HepG2 (cell line): ENCODE measurements at regions not wholly inside any gene's neighbourhood (a gene's known extent, or its start where the extent isn't known, plus 50 kb on each side); places are given as distances from the start of the nearest gene placed in this dataset.
A peak's percentile ranks its signal among the peaks of the same experiment; 100 is the strongest.

Experiments used
- ATAC-seq: fragments of 200-7000 bp; cut with Tn5 transposase; 3 replicates; pipeline ENCODE4 v1.9.1; 2020; ENCODE audit warnings: mild to moderate bottlenecking, moderate library complexity
- BruUV-seq: library from RNA; stranded (reverse); fragments of 400-500 nt; replicated peaks from 2 replicates; lab custom pipeline; 2021; lab: Mats Ljungman, UMichigan
- CTCF ChIA-PET: fragments of 300-600 bp; formaldehyde crosslinking; extraction: SDS; loops from one replicate; lab custom pipeline; 2021; ENCODE audit warnings: low total read pairs, inconsistent platforms, low intra/inter-chr PET ratio; lab: Yijun Ruan, JAX
- POLR2A ChIA-PET: fragments of 350-600 bp; sonication (Branson Sonifier 250); formaldehyde crosslinking; loops from one replicate; lab custom pipeline; 2020; ENCODE audit warnings: antibody characterized with exemption, inconsistent platforms; lab: Yijun Ruan, JAX
- DNase-seq: peaks from one replicate; pipeline ENCODE4 v3.0.0-alpha.2; 2015; ENCODE audit warnings: low spot score
- FAIRE-seq: peaks from 3 replicates; lab custom pipeline; 2011; peaks lifted over from hg19 to GRCh38; lab: Jason Lieb, UNC
- H2AFZ ChIP-seq: one replicate; pipeline ENCODE4 v1.6.1; 2011; ENCODE audit warnings: low read length, inconsistent platforms
- H3K27ac ChIP-seq: fragments of 300-600 bp; 3 replicates; pipeline ENCODE4 v1.8.0; 2011; ENCODE audit warnings: mixed run types, mild to moderate bottlenecking, mixed read lengths, low read length, inconsistent platforms; ENCODE audit not compliant: insufficient read depth; ENCODE audit errors: extremely low read length
- H3K27me3 ChIP-seq, 2 experiments: fragments of 200-600 bp in 1 of 2; 2 replicates in 1 of 2; 3 replicates in 1 of 2; pipeline versions ENCODE4 v1.6.0 to v1.8.0; 2011; ENCODE audit warnings: low read length in 2 of 2, mild to moderate bottlenecking in 2 of 2, moderate library complexity in 2 of 2, inconsistent platforms in 1 of 2; ENCODE audit not compliant: insufficient read depth in 2 of 2, control insufficient read depth in 1 of 2
- H3K36me3 ChIP-seq, 2 experiments: fragments of 200-600 bp in 1 of 2; replicated peaks in 1 of 2; 2 replicates in 1 of 2; 3 replicates in 1 of 2; pipeline versions ENCODE4 v1.5.1 to v1.8.0; 2011; ENCODE audit warnings: low read length in 2 of 2, inconsistent platforms in 1 of 2; ENCODE audit not compliant: insufficient read depth in 2 of 2, control insufficient read depth in 1 of 2
- H3K4me1 ChIP-seq: 2 replicates; pipeline ENCODE4 v1.5.1; 2012; ENCODE audit warnings: low read length, inconsistent platforms; ENCODE audit not compliant: insufficient read depth
- H3K4me2 ChIP-seq: 2 replicates; pipeline ENCODE4 v1.6.0; 2011; ENCODE audit warnings: low read depth, low read length, inconsistent platforms
- H3K4me3 ChIP-seq, 3 experiments: fragments of 200-600 bp in 1 of 3; sonication (generic), shearing (Covaris generic) in 1 of 3; replicated peaks in 1 of 3; 2 replicates each; pipeline ENCODE4 v1.5.1; 2011 to 2016; ENCODE audit warnings: low read length in 3 of 3, inconsistent platforms in 2 of 3, low read depth in 2 of 3, mild to moderate bottlenecking in 2 of 3, control low read depth in 1 of 3, mixed read lengths in 1 of 3; ENCODE audit not compliant: insufficient read depth in 1 of 3
- H3K79me2 ChIP-seq: one replicate; pipeline ENCODE4 v1.6.1; 2011; ENCODE audit warnings: low read length, inconsistent platforms; ENCODE audit not compliant: insufficient read depth
- H3K9ac ChIP-seq: 2 replicates; pipeline ENCODE4 v1.6.0; 2011; ENCODE audit warnings: mild to moderate bottlenecking, low read depth, low read length, inconsistent platforms; ENCODE audit not compliant: insufficient read depth
- H3K9me3 ChIP-seq: 2 replicates; pipeline ENCODE4 v1.5.1; 2012; ENCODE audit warnings: mild to moderate bottlenecking, low read length
- H4K20me1 ChIP-seq: 2 replicates; pipeline ENCODE4 v1.6.0; 2011; ENCODE audit warnings: inconsistent platforms, mild to moderate bottlenecking, low read length, moderate library complexity; ENCODE audit not compliant: insufficient read depth
- HNF4A ChIP-seq: sonication (generic); formaldehyde crosslinking; IDR thresholded peaks from 2 replicates; pipeline ENCODE4 v1.4.0; 2020; ENCODE audit warnings: missing genetic modification reagents
- NR2F1 ChIP-seq, 2 experiments: fragments of 450-650 bp in 1 of 2; formaldehyde crosslinking in 1 of 2; IDR thresholded peaks; 2 replicates each; pipeline versions ENCODE4 v1.5.0 to v1.6.1; 2016 to 2020; ENCODE audit warnings: mild to moderate bottlenecking in 1 of 2, missing compliant biosample characterization in 1 of 2, missing genetic modification reagents in 1 of 2, moderate library complexity in 1 of 2
- RARA ChIP-seq: IDR thresholded peaks from 2 replicates; pipeline ENCODE4 v1.6.1; 2016; ENCODE audit warnings: missing genetic modification reagents, missing compliant biosample characterization
- SP140L ChIP-seq: sonication (generic); formaldehyde crosslinking; IDR thresholded peaks from 2 replicates; pipeline ENCODE4 v1.4.0; 2020; ENCODE audit warnings: missing genetic modification reagents, borderline replicate concordance
- STAG1 ChIP-seq: sonication (generic); formaldehyde crosslinking; IDR thresholded peaks from 2 replicates; pipeline ENCODE4 v1.4.0; 2020; ENCODE audit warnings: missing genetic modification reagents
- TFAP4 ChIP-seq: sonication (generic); IDR thresholded peaks from 2 replicates; pipeline ENCODE4 v1.6.1; 2016; ENCODE audit warnings: low read depth, borderline replicate concordance
- ZNF850 ChIP-seq: sonication (generic); formaldehyde crosslinking; conservative IDR thresholded peaks from 2 replicates; pipeline ENCODE4 v1.9.0; 2021; ENCODE audit warnings: mild to moderate bottlenecking, missing genetic modification reagents
- WGBS: methylation state at CpG from one replicate; pipeline ENCODE4 v1.1.6; 2017; ENCODE audit warnings: low lambda C conversion rate; 5-methylcytosine and 5-hydroxymethylcytosine counted together
- in situ Hi-C: cut with HindIII; loops from 2 replicates; pipeline ENCODE4 v1.10.0; 2017; ENCODE audit warnings: low pct_unique_long_range_greater_than_20kb; ENCODE audit not compliant: extremely low pct_ligation_motif_present
- intact Hi-C: fragments of 100-400 bp; cut with micrococcal nuclease; formaldehyde crosslinking; loops from one replicate; pipeline ENCODE4 v1.10.0; 2022; ENCODE audit not compliant: unreplicated experiment
- TF ChIP-seq, protein P1 (sequence below): sonication (generic); formaldehyde crosslinking; IDR thresholded peaks from 2 replicates; pipeline ENCODE4 v1.9.0; 2021; ENCODE audit warnings: missing genetic modification reagents, borderline replicate concordance

- TF ChIP-seq, protein P1, sequence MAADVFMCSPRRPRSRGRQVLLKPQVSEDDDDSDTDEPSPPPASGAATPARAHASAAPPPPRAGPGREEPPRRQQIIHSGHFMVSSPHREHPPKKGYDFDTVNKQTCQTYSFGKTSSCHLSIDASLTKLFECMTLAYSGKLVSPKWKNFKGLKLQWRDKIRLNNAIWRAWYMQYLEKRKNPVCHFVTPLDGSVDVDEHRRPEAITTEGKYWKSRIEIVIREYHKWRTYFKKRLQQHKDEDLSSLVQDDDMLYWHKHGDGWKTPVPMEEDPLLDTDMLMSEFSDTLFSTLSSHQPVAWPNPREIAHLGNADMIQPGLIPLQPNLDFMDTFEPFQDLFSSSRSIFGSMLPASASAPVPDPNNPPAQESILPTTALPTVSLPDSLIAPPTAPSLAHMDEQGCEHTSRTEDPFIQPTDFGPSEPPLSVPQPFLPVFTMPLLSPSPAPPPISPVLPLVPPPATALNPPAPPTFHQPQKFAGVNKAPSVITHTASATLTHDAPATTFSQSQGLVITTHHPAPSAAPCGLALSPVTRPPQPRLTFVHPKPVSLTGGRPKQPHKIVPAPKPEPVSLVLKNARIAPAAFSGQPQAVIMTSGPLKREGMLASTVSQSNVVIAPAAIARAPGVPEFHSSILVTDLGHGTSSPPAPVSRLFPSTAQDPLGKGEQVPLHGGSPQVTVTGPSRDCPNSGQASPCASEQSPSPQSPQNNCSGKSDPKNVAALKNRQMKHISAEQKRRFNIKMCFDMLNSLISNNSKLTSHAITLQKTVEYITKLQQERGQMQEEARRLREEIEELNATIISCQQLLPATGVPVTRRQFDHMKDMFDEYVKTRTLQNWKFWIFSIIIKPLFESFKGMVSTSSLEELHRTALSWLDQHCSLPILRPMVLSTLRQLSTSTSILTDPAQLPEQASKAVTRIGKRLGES (CRISPR knock-in tag), result no peak
- TF ChIP-seq TFAP4 (peak; percentile 76), HNF4A (CRISPR knock-in tag) (peak; percentile 42; the same call in 1 of the 2 replicates), ZNF850 (CRISPR knock-in tag) (no peak)
- TF ChIP-seq, all 625 proteins: peak for 2
Measured at GRCh38 chr7:106763717-106764116, 101.4 kb upstream of the PIK3CG start (continued).

- in situ Hi-C loops, result no loop called here
- Histone ChIP-seq H2AFZ (no peak overlapping the region), H3K27me3 (peaks cover 0 to 5% of the 10 kb centered on the region in 2 experiments; a peak in 1 of 5 replicates), H3K27ac (no peak overlapping the region), H3K9ac (no peak overlapping the region), H3K4me1 (no peaks in the 10 kb centered on the region), H3K4me2 (no peak overlapping the region), H4K20me1 (no peaks in the 10 kb centered on the region), H3K4me3 (no peak overlapping the region)
- WGBS, result 2% methylated on average over 5 of the region's 5 CpGs
- TF ChIP-seq NR2F1 (CRISPR knock-in tag; IDR thresholded peaks at IDR 0.05), result no peak
- TF ChIP-seq STAG1 (CRISPR knock-in tag), result no peak
- no peak for TF ChIP-seq RARA (CRISPR knock-in tag)
- TF ChIP-seq SP140L (CRISPR knock-in tag), result no peak
- TF ChIP-seq, all 625 proteins: peak for 0
- intact Hi-C loops, result no loop called here
- no peaks in the 10 kb centered on the region for H3K9me3 ChIP-seq
- H3K79me2 ChIP-seq, result no peaks in the 10 kb centered on the region
- ATAC-seq (no peak), DNase-seq (no peak), FAIRE-seq (no peak)
- ChIA-PET POLR2A (no interaction called here), CTCF (no interaction called here)
- H3K36me3 ChIP-seq, result no peaks in the 10 kb centered on the region
- BruUV-seq, result no TSS peak
Measured at GRCh38 chr7:106765727-106766355, 99.2 kb upstream of the PIK3CG start.
